Vagina (tissue), 2 donors: ENCODE measurements at regions not wholly inside any gene's neighbourhood (a gene's known extent, or its start where the extent isn't known, plus 50 kb on each side); places are given as distances from the start of the nearest gene placed in this dataset.

Experiments used
- POLR2A ChIP-seq, 2 donors: fragments of 450-650 bp; IDR thresholded peaks; one replicate each; pipeline ENCODE4 v1.6.1; 2017; ENCODE audit warnings: antibody characterized with exemption in 2 of 2, mild to moderate bottlenecking in 2 of 2, moderate library complexity in 2 of 2
- POLR2AphosphoS5 ChIP-seq, 2 donors: sonication (generic); formaldehyde crosslinking; IDR thresholded peaks; one replicate each; pipeline ENCODE4 v1.9.0; 2017; ENCODE audit warnings: antibody characterized with exemption in 2 of 2, mild to moderate bottlenecking in 2 of 2, low read depth in 1 of 2; ENCODE audit not compliant: insufficient read depth in 1 of 2
- TF ChIP-seq, protein P1 (sequence below), 3 experiments: fragments of 450-650 bp in 2 of 3; fragments of 200-600 bp in 1 of 3; sonication (generic) in 1 of 3; IDR thresholded peaks; one replicate each; pipeline ENCODE4 v1.5.1; 2017 to 2019; ENCODE audit warnings: antibody characterized with exemption in 3 of 3, mild to moderate bottlenecking in 2 of 3, moderate library complexity in 2 of 3

DNA sequence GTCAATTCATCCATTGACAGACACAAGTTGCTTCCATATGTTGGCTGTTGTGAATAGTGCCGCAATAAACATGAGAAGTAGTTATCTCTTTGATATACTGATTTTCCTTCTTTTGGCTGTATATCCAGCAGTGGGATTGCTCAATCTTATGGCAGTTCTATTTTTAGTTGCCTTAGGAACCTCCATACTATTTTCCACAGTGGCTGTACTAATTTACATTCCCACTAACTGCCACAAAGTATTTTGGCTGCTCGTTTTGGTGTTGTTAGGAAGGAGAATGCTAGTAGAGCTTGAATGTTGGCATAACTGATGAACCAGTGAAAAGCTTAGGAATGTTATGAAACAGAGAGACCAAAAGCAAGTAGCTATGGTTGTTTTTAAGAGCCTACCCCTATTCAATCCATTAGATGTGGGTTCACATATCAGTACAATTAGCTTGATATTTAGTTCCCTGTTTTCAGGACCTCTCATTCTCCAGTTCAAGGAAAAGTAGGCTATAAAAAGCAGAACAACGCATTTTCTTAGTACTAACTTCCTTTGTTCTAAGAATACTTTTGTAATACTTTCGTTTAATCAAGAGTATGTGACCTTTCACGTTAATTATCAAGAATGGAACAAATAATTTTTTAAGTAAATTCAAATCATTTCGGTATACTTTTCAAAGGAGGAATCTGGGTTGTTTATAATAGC, 100.3 kb downstream of the FAS start:
- TF ChIP-seq, protein P1, sequence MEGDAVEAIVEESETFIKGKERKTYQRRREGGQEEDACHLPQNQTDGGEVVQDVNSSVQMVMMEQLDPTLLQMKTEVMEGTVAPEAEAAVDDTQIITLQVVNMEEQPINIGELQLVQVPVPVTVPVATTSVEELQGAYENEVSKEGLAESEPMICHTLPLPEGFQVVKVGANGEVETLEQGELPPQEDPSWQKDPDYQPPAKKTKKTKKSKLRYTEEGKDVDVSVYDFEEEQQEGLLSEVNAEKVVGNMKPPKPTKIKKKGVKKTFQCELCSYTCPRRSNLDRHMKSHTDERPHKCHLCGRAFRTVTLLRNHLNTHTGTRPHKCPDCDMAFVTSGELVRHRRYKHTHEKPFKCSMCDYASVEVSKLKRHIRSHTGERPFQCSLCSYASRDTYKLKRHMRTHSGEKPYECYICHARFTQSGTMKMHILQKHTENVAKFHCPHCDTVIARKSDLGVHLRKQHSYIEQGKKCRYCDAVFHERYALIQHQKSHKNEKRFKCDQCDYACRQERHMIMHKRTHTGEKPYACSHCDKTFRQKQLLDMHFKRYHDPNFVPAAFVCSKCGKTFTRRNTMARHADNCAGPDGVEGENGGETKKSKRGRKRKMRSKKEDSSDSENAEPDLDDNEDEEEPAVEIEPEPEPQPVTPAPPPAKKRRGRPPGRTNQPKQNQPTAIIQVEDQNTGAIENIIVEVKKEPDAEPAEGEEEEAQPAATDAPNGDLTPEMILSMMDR (IDR thresholded peaks at IDR 0.05): no peak
- TF ChIP-seq POLR2AphosphoS5 (IDR thresholded peaks at IDR 0.05; ENCODE audit: insufficient read depth in 1 of 2, low read depth in 1 of 2): no peak
- no peak for TF ChIP-seq POLR2A (IDR thresholded peaks at IDR 0.05)
